HG03432 (cell line): ENCODE measurements at regions not wholly inside any gene's neighbourhood (a gene's known extent, or its start where the extent isn't known, plus 50 kb on each side); places are given as distances from the start of the nearest gene placed in this dataset.

Experiments used
- ATAC-seq: cut with Tn5 transposase; IDR thresholded peaks from one replicate; pipeline ENCODE4 v1.9.1; 2021; ENCODE audit warnings: mild to moderate bottlenecking, moderate library complexity; ENCODE audit not compliant: unreplicated experiment

- no peak for ATAC-seq
These were observed 408.4 kb upstream of the SALL3 start for GRCh38 chr18:78571063-78571785.

- ATAC-seq, result no peak
These were observed 407.7 kb upstream of the SALL3 start for GRCh38 chr18:78571831-78572347.

- ATAC-seq, result no peak
These were observed 405.8 kb upstream of the SALL3 start for GRCh38 chr18:78573773-78574172.

GRCh38 chr18:78576967-78577366 is 402.7 kb upstream of the SALL3 start:
- no peak for ATAC-seq

GRCh38 chr18:78579449-78579848 is 400.2 kb upstream of the SALL3 start:
- ATAC-seq, result no peak

- ATAC-seq, result no peak
These were observed 399.6 kb upstream of the SALL3 start for GRCh38 chr18:78579854-78580577.

- no peak for ATAC-seq
These were observed 398.7 kb upstream of the SALL3 start for GRCh38 chr18:78580835-78581339.

GRCh38 chr18:78582181-78582709 is 397.4 kb upstream of the SALL3 start:
- no peak for ATAC-seq

GRCh38 chr18:78582898-78583738 is 396.5 kb upstream of the SALL3 start:
- ATAC-seq, result no peak

- ATAC-seq, result no peak
These were observed 395.7 kb upstream of the SALL3 start for GRCh38 chr18:78583739-78584458.

- no peak for ATAC-seq
These were observed 395.1 kb upstream of the SALL3 start for GRCh38 chr18:78584459-78585022.

GRCh38 chr18:78586586-78586985 is 393.0 kb upstream of the SALL3 start:
- no peak for ATAC-seq

- no peak for ATAC-seq
These were observed 392.5 kb upstream of the SALL3 start for GRCh38 chr18:78587096-78587495.

- ATAC-seq, result no peak
These were observed 391.7 kb upstream of the SALL3 start for GRCh38 chr18:78587626-78588600.

GRCh38 chr18:78589916-78590437 is 389.6 kb upstream of the SALL3 start:
- no peak for ATAC-seq

GRCh38 chr18:78595453-78595852 is 384.2 kb upstream of the SALL3 start:
- ATAC-seq, result no peak

GRCh38 chr18:78595924-78596573 is 383.6 kb upstream of the SALL3 start:
- ATAC-seq, result no peak

- ATAC-seq, result no peak
These were observed 382.7 kb upstream of the SALL3 start for GRCh38 chr18:78596794-78597345.
